AG04449 (cell line): ENCODE measurements at regions not wholly inside any gene's neighbourhood (a gene's known extent, or its start where the extent isn't known, plus 50 kb on each side); places are given as distances from the start of the nearest gene placed in this dataset.

Experiments
- CTCF ChIA-PET: fragments of 350-600 bp; formaldehyde crosslinking; extraction: SDS; loops from one replicate; lab custom pipeline; 2021; ENCODE audit warnings: antibody characterized with exemption; lab: Yijun Ruan, JAX
- POLR2A ChIA-PET: fragments of 400-600, 350-600 bp; formaldehyde crosslinking; extraction: SDS; loops from one replicate; lab custom pipeline; 2020; ENCODE audit warnings: antibody characterized with exemption, inconsistent platforms; lab: Yijun Ruan, JAX
- DNase-seq: peaks from one replicate; pipeline ENCODE4 v3.0.0-alpha.2; 2010; ENCODE audit warnings: low read depth, low spot score
- H3K4me3 ChIP-seq: 2 replicates; pipeline ENCODE4 v1.5.1; 2011; ENCODE audit warnings: low read depth, mild to moderate bottlenecking, control low read depth, low read length
- TF ChIP-seq, protein P1 (sequence below): IDR thresholded peaks from one replicate; pipeline ENCODE4 v1.5.1; 2011; ENCODE audit warnings: mild to moderate bottlenecking, moderate library complexity, low read length, control low read depth, inconsistent platforms; ENCODE audit not compliant: insufficient read depth; ENCODE audit errors: missing control alignments

DNA sequence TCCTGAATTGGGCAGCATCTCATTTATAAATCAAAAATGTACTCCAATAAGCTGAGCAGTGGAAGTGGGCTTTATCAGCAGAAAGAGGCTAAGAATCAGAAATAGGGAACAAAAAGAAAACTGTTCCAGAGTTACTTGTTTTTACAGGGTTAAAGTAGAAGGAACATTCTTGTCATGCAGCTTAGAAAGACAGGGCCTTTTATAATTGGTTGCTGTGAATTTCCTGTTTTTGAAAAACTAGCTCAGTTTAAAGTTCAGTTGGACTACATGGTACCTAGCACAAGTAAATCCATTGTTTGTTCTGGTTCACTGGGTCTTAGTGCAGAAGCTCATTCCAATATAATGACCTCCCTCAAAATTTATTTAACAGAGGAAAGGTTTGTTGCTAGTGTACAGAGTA lies 200.8 kb downstream of the GRIA2 start:
- ChIA-PET CTCF (no interaction called here), POLR2A (no interaction called here)
- no peak overlapping the region for H3K4me3 ChIP-seq
- TF ChIP-seq, protein P1, sequence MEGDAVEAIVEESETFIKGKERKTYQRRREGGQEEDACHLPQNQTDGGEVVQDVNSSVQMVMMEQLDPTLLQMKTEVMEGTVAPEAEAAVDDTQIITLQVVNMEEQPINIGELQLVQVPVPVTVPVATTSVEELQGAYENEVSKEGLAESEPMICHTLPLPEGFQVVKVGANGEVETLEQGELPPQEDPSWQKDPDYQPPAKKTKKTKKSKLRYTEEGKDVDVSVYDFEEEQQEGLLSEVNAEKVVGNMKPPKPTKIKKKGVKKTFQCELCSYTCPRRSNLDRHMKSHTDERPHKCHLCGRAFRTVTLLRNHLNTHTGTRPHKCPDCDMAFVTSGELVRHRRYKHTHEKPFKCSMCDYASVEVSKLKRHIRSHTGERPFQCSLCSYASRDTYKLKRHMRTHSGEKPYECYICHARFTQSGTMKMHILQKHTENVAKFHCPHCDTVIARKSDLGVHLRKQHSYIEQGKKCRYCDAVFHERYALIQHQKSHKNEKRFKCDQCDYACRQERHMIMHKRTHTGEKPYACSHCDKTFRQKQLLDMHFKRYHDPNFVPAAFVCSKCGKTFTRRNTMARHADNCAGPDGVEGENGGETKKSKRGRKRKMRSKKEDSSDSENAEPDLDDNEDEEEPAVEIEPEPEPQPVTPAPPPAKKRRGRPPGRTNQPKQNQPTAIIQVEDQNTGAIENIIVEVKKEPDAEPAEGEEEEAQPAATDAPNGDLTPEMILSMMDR: no peak
- no peak for DNase-seq
